Activated CD4-positive, CD25-positive, alpha-beta regulatory T cell treated with anti-CD3 and anti-CD28 coated beads, Interleukin-2, amount 50 U/mL, for 24 hours (primary cell): ENCODE measurements at regions not wholly inside any gene's neighbourhood (a gene's known extent, or its start where the extent isn't known, plus 50 kb on each side); places are given as distances from the start of the nearest gene placed in this dataset.
"Not testable (repeated sequence)": the region's sequence is repeated elsewhere in the genome, so short reads cannot be mapped to it uniquely, and the experiment has no call there.

Source experiments
- ATAC-seq, 2 donors: fragments of 150-1000 bp; cut with Tn5 transposase; one replicate each; pipeline ENCODE4 v1.10.0; 2021; ENCODE audit warnings: mild to moderate bottlenecking in 1 of 2, moderate library complexity in 1 of 2

DNA sequence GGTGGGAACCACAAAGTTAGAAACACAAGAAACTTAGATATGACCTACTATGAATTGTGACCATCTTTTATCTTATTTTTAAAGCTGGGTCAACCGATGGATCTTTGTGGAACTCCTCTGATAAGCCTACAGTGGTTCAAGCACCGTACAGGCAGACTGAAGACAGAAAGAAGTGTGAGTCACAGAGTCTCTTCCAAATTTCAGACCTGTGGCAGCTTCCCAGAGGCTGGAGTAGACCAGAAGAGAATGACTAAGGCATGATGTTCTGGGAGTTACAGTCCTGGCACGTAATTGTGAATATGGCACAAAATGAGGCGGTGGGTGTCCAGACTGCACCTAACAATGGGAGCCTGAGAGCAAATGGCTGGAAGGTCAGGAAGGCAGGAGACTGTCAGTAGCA, 70.0 kb downstream of the LMO4 start:
- no peak for ATAC-seq

DNA sequence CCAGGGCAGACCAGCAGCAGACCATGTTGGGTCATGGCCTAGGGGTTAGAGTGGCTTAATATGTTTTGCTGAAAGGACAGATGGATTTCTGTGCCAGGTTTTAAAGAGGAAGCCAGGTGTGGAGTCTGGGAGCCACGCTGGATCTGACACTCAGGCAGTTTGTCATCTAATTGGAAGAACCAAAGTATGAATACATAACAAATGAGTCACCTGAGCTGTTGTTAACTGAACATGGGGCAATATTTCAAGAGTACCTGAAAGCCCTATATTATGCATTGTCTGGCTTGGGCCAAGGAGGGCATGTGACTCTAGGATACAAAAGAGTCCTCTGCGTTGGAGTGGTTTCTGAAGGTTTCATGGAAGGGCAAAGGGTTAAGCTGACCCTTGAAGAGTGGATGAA, 70.6 kb downstream of the LMO4 start:
- no peak for ATAC-seq

DNA sequence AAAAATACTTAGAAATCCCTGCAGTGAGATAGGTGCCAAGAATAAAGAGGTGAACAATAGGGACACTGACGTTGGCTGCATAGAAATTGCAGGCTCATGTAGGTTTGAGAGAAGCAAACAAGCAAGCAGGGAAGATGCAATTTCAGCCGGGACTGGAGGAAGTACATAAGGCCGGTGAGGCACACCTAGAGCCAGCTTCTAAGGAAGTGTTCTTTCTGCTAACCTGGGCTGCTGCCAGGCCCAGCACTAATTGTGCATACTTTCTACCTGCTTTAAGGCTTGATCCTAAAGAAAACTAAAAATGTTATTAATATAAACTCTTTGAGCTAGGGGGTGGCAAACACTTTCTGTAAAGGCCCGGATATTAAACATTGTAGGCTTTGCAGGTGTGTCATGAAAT, 71.0 kb downstream of the LMO4 start:
- no peak for ATAC-seq

DNA sequence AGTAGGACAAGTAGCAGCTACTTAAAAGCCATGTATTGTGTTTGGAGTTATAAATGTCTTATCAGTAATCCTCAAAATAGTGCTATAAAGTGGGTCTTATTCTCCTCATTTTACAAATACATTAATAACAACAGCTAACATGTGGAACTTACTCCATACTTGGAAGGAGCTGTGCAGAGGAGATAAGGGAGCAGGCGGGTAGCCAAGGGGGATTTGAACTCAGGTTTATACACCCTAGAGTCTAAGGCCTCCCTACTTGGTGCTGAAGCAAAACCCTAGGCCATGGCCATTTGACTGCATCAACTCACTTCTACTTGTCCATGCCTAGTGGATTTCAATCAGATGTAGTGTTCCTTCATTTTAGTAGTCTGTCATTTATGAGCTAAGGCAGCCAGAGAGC, 72.1 kb downstream of the LMO4 start:
- no peak for ATAC-seq

DNA sequence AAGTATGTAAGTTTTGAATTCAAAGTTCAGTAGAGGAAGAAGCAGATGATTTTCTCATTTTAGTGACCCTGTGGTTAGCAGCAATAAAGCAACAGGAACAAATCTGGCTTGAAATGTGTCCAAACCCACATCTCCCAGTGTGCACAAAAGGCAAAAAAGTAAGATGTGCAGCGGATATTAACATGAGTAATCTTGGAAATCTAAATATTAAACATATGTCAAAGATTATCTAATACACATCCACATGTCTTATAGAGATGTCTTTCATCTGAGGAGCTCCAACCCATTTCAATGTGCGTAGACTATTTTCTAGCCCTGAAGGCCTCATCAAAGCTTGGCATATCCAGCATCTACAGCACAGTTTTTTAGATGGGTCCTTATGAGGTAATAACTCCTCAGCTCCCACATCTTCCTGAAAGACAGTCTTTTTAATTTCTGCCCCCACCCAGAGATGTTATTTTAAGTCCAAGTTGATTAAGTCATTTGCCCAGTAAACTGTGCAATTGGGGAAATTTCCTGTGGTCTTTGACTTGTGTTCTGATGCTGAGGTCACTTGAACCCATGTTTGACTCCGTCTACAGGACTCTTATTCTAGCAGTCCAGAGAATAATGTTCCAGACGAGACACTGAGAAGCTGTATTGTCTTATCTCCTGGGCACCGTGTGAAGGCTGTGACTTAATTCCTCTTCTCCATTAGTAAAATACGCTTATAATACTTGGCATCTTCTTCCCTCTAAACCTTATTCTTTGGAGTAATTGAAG, 73.7 kb downstream of the LMO4 start:
- ATAC-seq: no peak

DNA sequence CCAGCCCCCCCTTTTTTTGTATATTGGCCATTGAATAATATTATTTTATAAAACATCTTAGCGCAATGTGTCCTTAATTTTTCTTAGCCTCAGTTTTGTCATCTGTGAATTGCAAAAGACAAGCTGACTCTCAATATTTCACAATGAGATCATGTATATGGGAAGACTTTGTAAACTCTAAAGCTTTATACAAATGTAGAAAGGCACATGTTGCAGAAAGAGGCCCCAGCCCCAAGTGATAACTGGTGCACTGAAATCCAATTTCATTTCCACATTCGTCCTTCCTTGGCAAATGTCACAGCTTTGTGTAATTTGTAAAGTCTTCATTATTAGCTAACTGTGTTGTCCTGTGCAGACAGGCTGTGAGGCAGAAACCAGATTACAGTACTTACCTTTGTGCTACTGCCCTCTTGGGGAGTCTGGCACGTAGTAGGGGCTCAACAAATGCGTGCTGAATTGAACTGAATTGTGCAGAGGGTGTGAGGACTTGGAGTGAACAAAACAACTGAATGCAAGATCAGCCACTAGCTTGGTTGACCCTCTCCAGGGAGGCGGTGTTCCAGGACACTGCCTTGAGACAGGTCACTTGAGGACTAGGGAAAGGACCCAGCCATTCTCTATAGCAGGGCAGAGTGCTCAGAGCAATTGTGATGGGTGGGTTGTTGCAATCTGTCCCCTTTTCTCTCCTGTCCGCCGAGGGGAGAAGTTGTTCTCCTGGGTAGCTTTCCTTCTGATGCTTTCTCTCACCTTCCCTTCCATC, 74.6 kb downstream of the LMO4 start:
- ATAC-seq: no peak

DNA sequence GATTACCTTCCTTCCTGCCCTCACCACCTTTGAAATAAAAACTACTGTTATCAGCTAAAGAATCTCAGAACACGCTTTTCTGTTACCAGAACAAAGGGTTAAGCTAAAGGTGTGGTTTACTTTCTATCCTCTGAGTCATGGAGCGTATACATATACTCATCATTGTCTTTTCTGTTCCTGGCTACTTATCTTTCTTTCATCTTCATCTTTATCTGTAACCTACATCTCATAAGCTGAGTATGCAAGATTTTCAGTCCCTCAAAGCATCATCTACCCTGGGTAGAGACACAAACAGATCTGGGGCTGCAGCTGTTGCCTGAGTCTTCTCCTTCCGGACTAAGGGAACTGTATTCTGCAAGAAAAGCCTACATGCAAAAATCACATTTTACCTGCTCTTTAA, 75.6 kb downstream of the LMO4 start:
- ATAC-seq: peak; percentile 81 to 85

DNA sequence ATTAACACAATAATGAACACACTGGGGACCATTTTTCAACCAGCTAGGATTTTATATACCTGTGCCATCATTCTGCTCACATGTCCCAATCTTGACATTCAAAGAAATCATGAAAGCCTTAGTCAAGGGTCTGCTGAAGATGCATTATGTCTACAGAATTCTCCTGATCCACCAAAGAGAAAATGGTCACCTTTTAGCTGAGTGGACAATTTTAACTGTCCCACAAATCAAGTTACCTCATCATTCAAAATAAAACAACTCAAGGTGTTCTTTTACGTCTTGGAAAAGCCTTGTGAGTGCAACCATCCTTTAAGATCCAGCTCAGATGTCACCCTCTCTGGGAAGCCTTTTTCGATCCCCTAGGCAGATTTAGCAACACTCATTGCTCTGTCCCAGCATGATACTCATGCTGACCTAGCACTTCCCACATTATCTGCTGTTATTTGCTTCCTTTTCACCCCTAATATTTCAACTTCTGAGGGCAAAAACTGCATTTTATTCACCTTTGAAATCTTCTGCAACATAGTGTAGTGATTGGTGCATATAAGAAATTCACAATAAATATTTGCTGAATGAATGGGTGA, 80.1 kb downstream of the LMO4 start:
- ATAC-seq: no peak

DNA sequence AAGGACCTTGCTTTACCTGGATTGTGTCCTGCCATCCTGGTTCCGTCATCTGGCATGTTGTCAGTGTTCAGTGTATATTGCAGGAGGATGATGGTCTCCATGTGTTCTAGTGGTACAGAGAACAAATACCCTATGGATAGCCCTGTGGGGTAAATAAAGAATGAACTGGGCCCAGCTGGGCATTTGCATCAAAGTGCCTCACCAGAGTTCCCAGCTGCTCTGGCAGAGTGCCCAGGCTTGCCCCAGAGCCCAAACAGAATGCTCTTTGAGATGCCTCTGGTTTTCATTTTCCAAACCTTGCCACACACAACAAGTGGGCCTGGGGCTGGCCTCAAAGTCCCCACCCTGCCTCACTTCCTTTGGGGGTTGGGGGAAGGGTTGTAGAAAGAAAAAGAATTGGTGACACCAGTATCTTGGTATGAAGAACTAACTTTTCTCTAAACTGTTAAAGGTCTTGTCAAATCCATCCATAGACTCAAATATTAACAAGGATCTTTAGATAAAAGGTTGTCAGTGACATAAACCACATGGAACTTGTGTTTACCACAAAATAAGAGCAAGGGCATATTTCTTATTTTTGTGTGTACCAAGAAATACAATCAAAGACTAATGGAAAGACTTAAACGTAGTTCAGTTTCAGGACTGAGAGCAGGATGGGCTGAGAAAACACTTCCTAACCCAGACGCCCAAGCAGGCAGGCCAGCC, 82.2 kb downstream of the LMO4 start:
- no peak for ATAC-seq

DNA sequence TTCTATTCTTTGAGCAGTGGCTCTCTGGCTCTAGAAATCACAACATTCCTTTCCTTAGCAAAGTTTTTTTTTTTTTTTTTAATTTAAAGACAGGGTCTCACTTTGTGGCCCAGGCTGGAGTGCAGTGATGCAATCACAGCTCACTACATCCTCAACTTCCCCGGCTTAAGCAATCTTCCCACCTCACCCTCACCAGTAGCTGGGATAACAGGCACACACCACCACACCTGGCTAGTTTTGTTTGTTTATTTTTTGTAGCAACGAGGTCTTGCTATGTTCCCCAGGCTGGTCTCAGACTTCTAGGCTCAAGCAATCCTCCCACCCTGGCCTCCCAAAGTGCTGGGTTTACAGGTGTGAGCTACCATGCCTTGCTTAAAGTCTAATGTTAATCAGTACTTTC, 85.2 kb downstream of the LMO4 start:
- not testable (repeated sequence) for ATAC-seq

DNA sequence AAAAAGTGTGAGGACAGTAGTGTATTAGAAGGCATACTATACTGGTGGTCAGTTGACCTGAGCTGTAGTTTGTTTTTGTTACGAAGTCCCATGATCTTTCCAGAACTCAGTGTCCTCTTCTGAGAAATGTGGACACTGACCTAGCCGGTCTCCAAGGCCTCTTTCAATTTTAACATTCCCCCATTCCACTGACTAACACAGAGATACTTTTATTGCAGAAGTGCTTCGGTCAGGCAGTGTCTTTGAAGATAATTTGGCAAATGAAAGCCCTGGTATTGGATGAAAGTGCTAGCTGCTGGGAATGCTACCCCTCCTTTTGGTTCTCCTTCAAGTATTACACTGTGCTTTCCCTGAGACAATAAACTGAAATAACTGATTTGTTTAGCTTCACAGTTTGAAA, 89.4 kb downstream of the LMO4 start:
- ATAC-seq: no peak

DNA sequence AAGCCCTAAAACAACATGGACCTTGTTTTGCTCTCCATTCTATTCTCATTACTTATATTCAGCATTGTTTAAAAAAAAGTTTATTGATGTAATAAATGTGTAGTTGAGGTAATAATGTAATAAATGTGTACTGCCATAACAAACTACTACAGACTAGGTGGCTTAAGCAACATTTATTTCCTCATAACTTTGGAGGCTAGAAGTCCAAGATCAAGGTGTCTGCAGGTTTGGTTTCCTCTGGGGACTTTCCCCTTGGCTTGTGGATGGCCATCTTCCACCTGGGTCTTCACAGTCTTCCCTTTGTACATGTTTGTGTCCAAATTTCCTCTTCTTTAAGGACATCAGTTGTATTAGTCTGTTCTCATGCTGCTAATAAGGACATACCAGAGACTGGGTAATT, 93.1 kb downstream of the LMO4 start:
- ATAC-seq: no peak

DNA sequence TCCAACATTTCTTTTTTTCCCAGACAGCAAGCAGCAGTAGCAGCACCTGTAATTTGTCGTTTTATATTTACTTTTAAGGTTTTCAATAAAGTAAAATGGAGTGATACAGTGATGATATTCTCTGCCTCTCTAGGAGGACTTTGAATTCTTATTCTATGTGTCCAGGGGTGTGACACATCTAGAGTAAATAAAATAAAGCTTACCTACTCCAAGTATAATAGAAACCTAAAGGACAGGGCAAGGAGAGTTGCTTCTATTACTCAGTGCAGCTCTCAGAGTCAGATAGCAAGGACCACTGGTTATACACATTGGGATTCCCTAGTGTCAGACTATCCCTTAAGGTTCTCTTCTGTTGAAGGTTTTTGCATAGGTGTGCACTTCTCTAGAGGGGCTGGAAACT, 95.9 kb downstream of the LMO4 start:
- no peak for ATAC-seq

DNA sequence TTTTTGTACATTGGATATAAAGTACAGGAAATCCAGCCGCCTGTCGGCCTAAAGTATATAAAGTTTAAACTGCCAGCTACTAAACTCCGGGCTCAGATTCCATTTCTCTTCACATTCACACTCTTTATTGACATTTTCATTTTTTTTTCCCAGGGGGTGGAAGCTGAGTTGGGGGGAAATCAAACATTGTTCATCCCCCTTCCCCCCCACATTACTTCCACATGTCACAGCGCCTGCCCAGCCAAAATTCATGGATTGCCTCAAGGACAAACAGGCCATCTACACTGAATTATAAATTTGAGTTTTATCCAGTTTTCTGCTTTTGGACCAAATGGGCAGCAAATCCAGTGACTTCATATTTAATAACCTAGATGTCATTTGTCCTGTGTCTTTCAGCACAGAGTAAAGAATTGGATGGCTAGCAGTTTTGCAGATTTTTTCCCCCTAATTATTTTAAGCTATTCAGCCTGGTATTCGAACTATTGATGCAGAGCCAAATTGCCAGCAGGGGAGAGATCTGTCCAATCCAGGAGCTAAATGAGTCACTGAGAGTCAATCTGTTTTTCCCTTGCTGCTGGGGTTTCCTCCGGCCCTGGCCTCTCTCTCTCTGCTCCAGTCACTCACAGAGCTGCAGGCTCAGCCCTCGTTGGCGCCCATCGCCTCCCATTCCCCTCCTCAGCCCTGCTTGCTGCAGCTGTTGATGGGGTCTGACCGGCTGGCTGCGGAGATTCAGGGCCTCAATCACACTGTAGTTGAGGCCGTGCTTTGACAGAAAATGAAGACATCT, 98.0 kb downstream of the LMO4 start:
- no peak for ATAC-seq

DNA sequence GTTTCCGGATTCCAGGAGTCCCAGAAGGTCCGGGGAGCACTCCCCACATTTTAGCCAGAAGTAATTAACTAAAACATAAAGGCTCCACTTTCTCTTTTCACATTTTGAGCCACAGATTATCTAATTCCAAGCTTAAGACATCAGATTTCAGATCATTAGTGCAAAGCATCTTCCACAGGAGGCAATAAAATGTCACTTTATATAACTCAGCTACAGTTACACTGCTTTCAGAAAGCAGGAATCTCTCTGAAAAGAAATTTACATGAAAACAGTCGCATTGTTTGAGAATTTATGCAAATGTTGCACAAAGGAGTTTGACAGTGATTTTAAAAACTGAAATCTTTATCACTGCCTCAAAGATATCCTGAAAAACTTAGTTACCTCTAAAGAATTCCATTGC, 99.7 kb downstream of the LMO4 start:
- ATAC-seq: no peak

DNA sequence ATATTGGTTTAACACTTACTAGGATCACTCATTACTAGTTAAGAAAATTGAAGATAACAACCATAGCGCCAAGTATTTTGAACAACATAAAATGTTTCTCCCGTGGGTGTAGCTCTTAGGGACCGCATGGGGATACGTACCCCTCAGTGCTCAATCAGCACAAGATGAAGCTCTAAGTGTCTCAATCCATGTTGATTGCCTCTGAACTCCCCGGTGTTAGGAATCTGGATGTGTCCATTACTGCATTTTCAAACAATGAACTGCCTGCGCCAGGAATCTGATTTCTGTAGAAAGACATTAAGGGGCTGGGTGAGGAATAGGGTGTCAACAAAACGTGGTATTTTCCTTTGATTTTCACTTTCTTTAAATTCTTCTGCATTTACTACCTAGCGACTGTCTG, 100.2 kb downstream of the LMO4 start:
- no peak for ATAC-seq

DNA sequence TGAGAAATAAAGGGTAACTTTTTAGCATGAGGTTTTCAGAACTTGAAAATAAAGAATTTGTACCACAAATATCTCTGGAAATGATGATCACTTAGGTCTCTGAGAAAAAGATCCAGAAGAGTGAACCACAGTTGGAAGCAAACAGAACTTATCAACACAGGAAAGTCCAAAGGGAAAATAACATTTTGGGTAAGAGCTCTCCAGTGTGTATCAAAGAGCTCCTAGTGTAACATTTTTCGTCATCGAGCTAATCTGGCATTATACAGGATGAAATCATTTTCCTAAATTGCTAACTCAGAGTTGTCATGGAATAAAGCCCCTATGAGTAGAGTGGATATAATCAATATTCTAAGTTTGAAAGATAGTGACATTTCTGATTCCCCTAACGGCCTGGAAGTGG, 104.0 kb downstream of the LMO4 start:
- no peak for ATAC-seq

DNA sequence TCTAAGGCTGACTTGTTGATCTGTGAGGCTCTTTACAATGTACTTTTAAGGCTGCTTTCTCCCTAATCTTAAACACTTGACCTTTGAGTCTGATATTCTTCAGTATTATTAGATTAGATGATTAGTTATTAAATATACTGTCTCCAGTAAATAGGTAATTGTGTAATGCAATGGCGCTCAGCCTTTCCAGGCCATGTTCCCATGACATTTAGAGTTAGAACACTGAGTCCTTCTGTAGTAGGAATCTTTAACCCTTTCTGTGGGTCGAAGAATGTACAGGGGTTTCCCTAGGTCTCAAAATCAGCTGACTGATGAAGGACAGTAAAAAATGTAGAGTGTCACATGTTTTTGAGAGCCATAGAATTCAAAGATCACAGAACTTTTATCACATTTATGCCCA, 104.4 kb downstream of the LMO4 start:
- ATAC-seq: not testable (repeated sequence)

DNA sequence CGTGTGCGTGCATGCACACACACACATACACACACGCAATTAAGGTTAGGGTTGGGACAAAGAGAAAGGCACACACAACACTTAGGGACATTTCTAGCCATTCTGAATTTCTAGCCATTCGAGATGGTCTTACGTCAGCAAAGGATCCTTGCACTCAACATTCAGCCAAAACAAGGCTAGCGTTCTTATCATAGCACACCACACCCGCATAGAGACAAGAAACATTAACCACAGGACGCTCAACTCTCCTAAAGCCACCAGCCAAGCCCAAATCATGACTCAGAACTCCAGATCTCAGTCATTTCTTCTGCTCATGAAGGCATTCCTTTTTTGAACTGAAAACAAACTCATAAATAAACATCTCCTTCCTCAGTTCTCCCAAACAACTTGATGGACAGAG, 106.8 kb downstream of the LMO4 start:
- ATAC-seq: no peak

DNA sequence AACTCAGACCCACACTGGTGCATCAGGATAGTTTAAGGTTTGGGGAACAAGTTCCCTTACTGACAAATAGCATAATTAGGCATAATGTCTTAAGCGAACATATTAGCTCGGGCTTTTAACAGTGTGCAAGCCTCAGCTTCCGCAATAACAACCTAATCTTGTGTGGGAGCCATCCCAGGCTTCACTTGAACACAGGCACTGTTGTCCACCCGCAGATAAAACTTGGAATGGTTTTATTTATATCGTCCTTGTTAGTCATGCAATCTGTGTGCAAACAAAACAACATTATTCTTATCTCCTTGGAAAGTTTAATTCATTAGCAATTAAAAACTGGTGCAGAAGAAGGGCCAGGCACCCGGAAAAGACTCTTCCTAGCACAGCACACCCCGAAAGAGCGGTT, 107.4 kb downstream of the LMO4 start:
- not testable (repeated sequence) for ATAC-seq

DNA sequence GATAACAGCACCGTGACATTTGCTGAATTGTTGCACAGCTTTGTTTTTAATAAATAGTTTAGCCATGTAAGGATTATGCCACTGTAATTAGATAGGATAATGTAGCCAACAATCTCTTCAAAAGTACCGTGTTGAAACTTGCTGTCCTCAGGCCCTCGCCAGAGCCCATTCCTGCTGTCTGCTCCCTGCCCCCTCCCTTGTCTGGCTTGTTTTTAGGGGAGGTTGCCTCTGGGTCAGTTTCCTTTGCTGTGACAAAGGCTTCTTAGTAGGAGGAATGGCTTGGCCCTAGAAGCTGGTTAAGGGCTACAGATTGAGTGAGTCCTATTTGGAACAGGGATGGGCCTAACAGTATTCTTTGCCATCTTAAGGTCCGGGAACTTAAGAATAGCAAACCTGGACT, 107.9 kb downstream of the LMO4 start:
- ATAC-seq: no peak

DNA sequence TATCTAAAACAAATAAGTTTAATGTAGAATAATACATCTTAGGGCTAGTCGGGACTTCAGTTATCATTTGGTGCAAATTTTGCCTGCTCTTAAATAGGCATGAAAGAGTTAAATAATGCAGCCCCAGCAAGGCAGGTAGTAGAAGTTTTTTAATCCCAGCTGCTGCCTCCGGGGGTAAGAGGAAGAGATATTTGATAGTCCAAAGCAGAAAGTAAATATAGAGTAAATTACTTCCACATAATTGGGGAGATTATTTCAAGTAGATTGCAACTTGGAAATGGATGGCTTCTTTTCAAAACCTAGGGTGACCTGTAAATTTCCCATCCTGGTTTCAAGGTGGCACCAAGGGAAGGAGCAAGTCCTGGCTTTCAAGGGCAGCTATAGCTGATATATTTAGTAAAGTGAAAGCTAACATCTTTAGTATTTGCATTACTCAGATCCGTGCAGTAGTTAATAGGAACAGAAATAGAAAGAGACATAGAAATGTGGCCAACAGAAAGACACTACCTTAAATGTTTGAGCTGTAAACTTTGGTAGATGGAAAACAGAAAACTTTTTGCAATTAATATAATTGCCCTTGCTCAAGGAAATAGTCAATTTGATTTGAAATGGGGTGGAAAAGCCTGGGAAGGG, 109.1 kb downstream of the LMO4 start:
- ATAC-seq: no peak
